HG03354 (cell line): ENCODE measurements at regions not wholly inside any gene's neighbourhood (a gene's known extent, or its start where the extent isn't known, plus 50 kb on each side); places are given as distances from the start of the nearest gene placed in this dataset.

ENCODE experiments used
- ATAC-seq: cut with Tn5 transposase; IDR thresholded peaks from one replicate; pipeline ENCODE4 v1.9.1; 2021; ENCODE audit warnings: mild to moderate bottlenecking; ENCODE audit not compliant: unreplicated experiment, poor library complexity, severe bottlenecking

- no peak for ATAC-seq
These were observed 75.2 kb upstream of the GRM7 start for GRCh38 chr3:6785726-6786125.

- ATAC-seq, result no peak
These were observed 69.8 kb upstream of the GRM7 start for GRCh38 chr3:6791161-6791560.

GRCh38 chr3:6799264-6799915, 61.5 kb upstream of the GRM7 start:
- ATAC-seq, result peak; percentile 87

GRCh38 chr3:6803619-6804018, 57.3 kb upstream of the GRM7 start:
- no peak for ATAC-seq

GRCh38 chr3:6805236-6805635, 55.7 kb upstream of the GRM7 start:
- ATAC-seq, result no peak

GRCh38 chr3:6806991-6807390, 53.9 kb upstream of the GRM7 start:
- no peak for ATAC-seq

- no peak for ATAC-seq
These were observed 52.8 kb upstream of the GRM7 start for GRCh38 chr3:6807967-6808588.

- no peak for ATAC-seq
These were observed 51.6 kb upstream of the GRM7 start for GRCh38 chr3:6809349-6809748.
